ENCODE measurements at regions not wholly inside any gene's neighbourhood (a gene's known extent, or its start where the extent isn't known, plus 50 kb on each side); places are given as distances from the start of the nearest gene placed in this dataset.
"Not testable (repeated sequence)": the region's sequence is repeated elsewhere in the genome, so short reads cannot be mapped to it uniquely, and the experiment has no call there.

GRCh38 chr13:80528733-80529132 is 187.8 kb upstream of the SPRY2 start:
- H3K36me3 ChIP-seq (ENCODE audit: insufficient read depth, low read length), result no peaks in the 10 kb centered on the region
- DNase-seq (ENCODE audit: low read depth, low spot score), result no peak
- TF ChIP-seq FOXP2 (optimal IDR thresholded peaks at IDR 0.05; ENCODE audit: control extremely low read depth, extremely low read length, insufficient read depth), result no peak
- no peak for TF ChIP-seq EZH2 (IDR thresholded peaks at IDR 0.05)
- TF ChIP-seq POLR2AphosphoS5 (IDR thresholded peaks at IDR 0.05; ENCODE audit: borderline replicate concordance, low read depth, low read length), result no peak
- no peak overlapping the region for H3K4me3 ChIP-seq
- H3K27ac ChIP-seq, result no peak overlapping the region
- H3K9ac ChIP-seq (ENCODE audit: insufficient read length), result no peak overlapping the region
- no peaks in the 10 kb centered on the region for H3K9me3 ChIP-seq (ENCODE audit: low read depth, low read length)

GRCh38 chr13:80527400-80527799 is 186.5 kb upstream of the SPRY2 start:
- Histone ChIP-seq H3K9me3 (ENCODE audit: low read depth, low read length) (no peaks in the 10 kb centered on the region), H3K4me3 (no peak overlapping the region), H3K36me3 (ENCODE audit: insufficient read depth, low read length) (no peaks in the 10 kb centered on the region), H3K27ac (no peak overlapping the region), H3K9ac (ENCODE audit: insufficient read length) (no peak overlapping the region)
- no peak for DNase-seq (ENCODE audit: low read depth, low spot score)
- TF ChIP-seq POLR2AphosphoS5 (IDR thresholded peaks at IDR 0.05; ENCODE audit: borderline replicate concordance, low read depth, low read length), result no peak
- TF ChIP-seq EZH2 (IDR thresholded peaks at IDR 0.05), result no peak
- TF ChIP-seq FOXP2 (optimal IDR thresholded peaks at IDR 0.05; ENCODE audit: control extremely low read depth, extremely low read length, insufficient read depth), result no peak

- no peak overlapping the region for H3K9ac ChIP-seq (ENCODE audit: insufficient read length)
- H3K9me3 ChIP-seq (ENCODE audit: low read depth, low read length), result no peaks in the 10 kb centered on the region
- no peak for DNase-seq (ENCODE audit: low read depth, low spot score)
- H3K36me3 ChIP-seq (ENCODE audit: insufficient read depth, low read length), result no peaks in the 10 kb centered on the region
- no peak overlapping the region for H3K4me3 ChIP-seq
- TF ChIP-seq EZH2 (IDR thresholded peaks at IDR 0.05), result no peak
- TF ChIP-seq FOXP2 (optimal IDR thresholded peaks at IDR 0.05; ENCODE audit: control extremely low read depth, extremely low read length, insufficient read depth), result no peak
- no peak for TF ChIP-seq POLR2AphosphoS5 (IDR thresholded peaks at IDR 0.05; ENCODE audit: borderline replicate concordance, low read depth, low read length)
- no peak overlapping the region for H3K27ac ChIP-seq
Observed at GRCh38 chr13:80524447-80525215, 183.7 kb upstream of the SPRY2 start.

GRCh38 chr13:80523134-80523533 is 182.2 kb upstream of the SPRY2 start:
- no peaks in the 10 kb centered on the region for H3K9me3 ChIP-seq (ENCODE audit: low read depth, low read length)
- TF ChIP-seq FOXP2 (optimal IDR thresholded peaks at IDR 0.05; ENCODE audit: control extremely low read depth, extremely low read length, insufficient read depth) (no peak), POLR2AphosphoS5 (IDR thresholded peaks at IDR 0.05; ENCODE audit: borderline replicate concordance, low read depth, low read length) (no peak)
- no peak overlapping the region for H3K9ac ChIP-seq (ENCODE audit: insufficient read length)
- H3K36me3 ChIP-seq (ENCODE audit: insufficient read depth, low read length), result no peaks in the 10 kb centered on the region
- DNase-seq (ENCODE audit: low read depth, low spot score), result no peak
- no peak overlapping the region for H3K4me3 ChIP-seq
- no peak overlapping the region for H3K27ac ChIP-seq

GRCh38 chr13:80522463-80522862 is 181.5 kb upstream of the SPRY2 start:
- H3K4me3 ChIP-seq; H3K9me3 ChIP-seq (ENCODE audit: low read depth, low read length); H3K27ac ChIP-seq; DNase-seq (ENCODE audit: low read depth, low spot score); H3K9ac ChIP-seq (ENCODE audit: insufficient read length); H3K36me3 ChIP-seq (ENCODE audit: insufficient read depth, low read length): not testable (repeated sequence)

GRCh38 chr13:80516818-80517348 is 176.0 kb upstream of the SPRY2 start:
- no peak for TF ChIP-seq POLR2AphosphoS5 (IDR thresholded peaks at IDR 0.05; ENCODE audit: borderline replicate concordance, low read depth, low read length)
- no peak for TF ChIP-seq FOXP2 (optimal IDR thresholded peaks at IDR 0.05; ENCODE audit: control extremely low read depth, extremely low read length, insufficient read depth)
- no peak for TF ChIP-seq EZH2 (IDR thresholded peaks at IDR 0.05)
- no peak overlapping the region for H3K4me3 ChIP-seq
- DNase-seq (ENCODE audit: low read depth, low spot score), result no peak
- no peaks in the 10 kb centered on the region for H3K36me3 ChIP-seq (ENCODE audit: insufficient read depth, low read length)
- H3K9ac ChIP-seq (ENCODE audit: insufficient read length), result no peak overlapping the region
- H3K9me3 ChIP-seq (ENCODE audit: low read depth, low read length), result no peaks in the 10 kb centered on the region
- H3K27ac ChIP-seq, result no peak overlapping the region

GRCh38 chr13:80515296-80515695 is 174.4 kb upstream of the SPRY2 start:
- no peaks in the 10 kb centered on the region for H3K36me3 ChIP-seq (ENCODE audit: insufficient read depth, low read length)
- no peak overlapping the region for H3K27ac ChIP-seq
- no peak overlapping the region for H3K9ac ChIP-seq (ENCODE audit: insufficient read length)
- TF ChIP-seq POLR2AphosphoS5 (IDR thresholded peaks at IDR 0.05; ENCODE audit: borderline replicate concordance, low read depth, low read length) (no peak), FOXP2 (optimal IDR thresholded peaks at IDR 0.05; ENCODE audit: control extremely low read depth, extremely low read length, insufficient read depth) (no peak), EZH2 (IDR thresholded peaks at IDR 0.05) (no peak)
- no peak for DNase-seq (ENCODE audit: low read depth, low spot score)
- H3K9me3 ChIP-seq (ENCODE audit: low read depth, low read length), result no peaks in the 10 kb centered on the region
- H3K4me3 ChIP-seq, result no peak overlapping the region

GRCh38 chr13:80513196-80513595 is 172.3 kb upstream of the SPRY2 start:
- TF ChIP-seq EZH2 (IDR thresholded peaks at IDR 0.05) (no peak), FOXP2 (optimal IDR thresholded peaks at IDR 0.05; ENCODE audit: control extremely low read depth, extremely low read length, insufficient read depth) (no peak), POLR2AphosphoS5 (IDR thresholded peaks at IDR 0.05; ENCODE audit: borderline replicate concordance, low read depth, low read length) (no peak)
- Histone ChIP-seq H3K9me3 (ENCODE audit: low read depth, low read length) (no peaks in the 10 kb centered on the region), H3K9ac (ENCODE audit: insufficient read length) (no peak overlapping the region), H3K36me3 (ENCODE audit: insufficient read depth, low read length) (no peaks in the 10 kb centered on the region), H3K27ac (no peak overlapping the region), H3K4me3 (no peak overlapping the region)
- no peak for DNase-seq (ENCODE audit: low read depth, low spot score)

- H3K4me3 ChIP-seq, result no peak overlapping the region
- H3K9me3 ChIP-seq (ENCODE audit: low read depth, low read length), result no peaks in the 10 kb centered on the region
- H3K27ac ChIP-seq, result no peak overlapping the region
- DNase-seq (ENCODE audit: low read depth, low spot score), result no peak
- H3K36me3 ChIP-seq (ENCODE audit: insufficient read depth, low read length), result no peaks in the 10 kb centered on the region
- no peak for TF ChIP-seq FOXP2 (optimal IDR thresholded peaks at IDR 0.05; ENCODE audit: control extremely low read depth, extremely low read length, insufficient read depth)
- no peak for TF ChIP-seq POLR2AphosphoS5 (IDR thresholded peaks at IDR 0.05; ENCODE audit: borderline replicate concordance, low read depth, low read length)
- TF ChIP-seq EZH2 (IDR thresholded peaks at IDR 0.05), result no peak
- no peak overlapping the region for H3K9ac ChIP-seq (ENCODE audit: insufficient read length)
Observed at GRCh38 chr13:80510686-80511085, 169.8 kb upstream of the SPRY2 start.

Measured in SK-N-MC (cell line).